MV-4-11 (cell line): ENCODE measurements at regions not wholly inside any gene's neighbourhood (a gene's known extent, or its start where the extent isn't known, plus 50 kb on each side); places are given as distances from the start of the nearest gene placed in this dataset.
"Not testable (repeated sequence)": the region's sequence is repeated elsewhere in the genome, so short reads cannot be mapped to it uniquely, and the experiment has no call there.

ENCODE experiments used
- DNase-seq: peaks from one replicate; lab custom pipeline; 2025; lab: John Stamatoyannopoulos, UW

DNA sequence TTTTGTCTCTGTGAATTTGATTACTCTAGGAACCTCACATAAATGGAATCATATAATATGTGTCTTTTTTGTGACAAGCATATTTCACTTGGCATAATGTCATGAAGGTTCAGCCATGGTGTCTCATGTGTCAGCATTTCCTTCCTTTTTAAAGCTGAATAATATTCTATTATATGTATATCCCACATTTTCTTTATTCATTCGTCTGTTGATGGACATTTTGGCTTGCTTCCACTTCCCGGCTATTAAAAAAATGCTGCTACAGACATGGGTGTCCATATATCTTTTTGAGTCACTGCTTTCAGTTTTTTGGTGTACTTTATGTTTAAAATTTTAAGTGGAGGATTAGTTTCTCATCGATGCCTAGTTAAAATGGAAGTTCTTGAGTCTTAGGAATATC is 59.8 kb upstream of the C5orf63 start:
- no peak for DNase-seq

DNA sequence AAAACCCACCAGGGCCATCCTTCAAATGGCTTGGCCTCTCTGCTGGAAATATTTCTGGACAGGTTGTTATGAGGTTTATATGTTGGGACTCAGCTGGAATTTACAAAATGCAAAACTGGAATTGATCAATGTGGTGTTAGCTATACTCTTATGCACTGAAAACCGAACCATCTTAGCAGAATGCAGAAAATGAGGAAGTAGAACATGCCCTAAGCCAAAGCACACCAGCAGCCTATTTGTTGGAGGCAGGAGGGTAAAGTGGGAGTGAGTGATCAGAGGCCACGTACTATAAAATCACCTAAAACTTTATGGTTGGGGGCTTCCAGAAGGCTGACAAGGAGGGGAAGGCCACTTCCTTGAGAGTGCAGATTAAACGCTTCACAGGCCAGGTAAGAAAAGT is 63.6 kb upstream of the C5orf63 start:
- DNase-seq = peak; percentile 50

DNA sequence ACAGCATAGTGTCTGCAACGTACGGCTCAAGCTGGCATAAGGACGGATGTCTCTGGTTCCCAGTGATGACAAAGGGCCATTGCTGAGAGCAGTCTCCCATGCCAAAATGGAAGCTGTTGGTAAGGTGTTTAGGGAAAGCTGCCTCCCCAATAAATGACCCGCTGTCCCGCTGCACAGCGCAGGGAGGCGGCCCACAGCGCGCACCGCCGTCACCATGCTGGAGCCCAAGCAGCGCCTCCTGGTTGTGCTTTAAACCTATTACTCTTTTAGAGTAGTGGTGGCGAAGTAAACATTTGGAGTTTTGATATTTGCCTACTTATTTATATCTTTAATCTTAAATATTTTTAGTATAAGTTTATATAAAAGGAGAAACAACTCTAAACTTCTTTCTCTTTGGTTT is 70.4 kb upstream of the C5orf63 start:
- DNase-seq = no peak

DNA sequence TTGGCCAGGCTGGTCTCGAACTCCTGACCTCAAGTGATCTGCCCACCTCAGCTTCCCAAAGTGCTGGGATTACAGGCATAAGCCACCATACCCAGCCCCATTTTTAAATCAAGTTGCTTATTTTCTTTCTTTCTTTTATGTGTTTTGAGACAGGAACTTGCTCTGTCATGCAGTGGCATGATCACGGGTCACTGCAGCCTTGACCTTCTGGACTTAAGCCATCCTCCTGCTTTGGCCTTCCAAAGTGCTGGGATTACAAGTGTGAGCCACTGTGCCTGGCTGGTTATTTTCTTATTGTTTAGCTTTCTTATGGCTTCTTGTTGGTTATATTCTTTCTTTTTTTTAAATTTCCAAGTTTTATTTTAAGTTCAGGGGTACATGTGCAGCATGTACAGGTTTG is 79.7 kb upstream of the C5orf63 start:
- DNase-seq = no peak

DNA sequence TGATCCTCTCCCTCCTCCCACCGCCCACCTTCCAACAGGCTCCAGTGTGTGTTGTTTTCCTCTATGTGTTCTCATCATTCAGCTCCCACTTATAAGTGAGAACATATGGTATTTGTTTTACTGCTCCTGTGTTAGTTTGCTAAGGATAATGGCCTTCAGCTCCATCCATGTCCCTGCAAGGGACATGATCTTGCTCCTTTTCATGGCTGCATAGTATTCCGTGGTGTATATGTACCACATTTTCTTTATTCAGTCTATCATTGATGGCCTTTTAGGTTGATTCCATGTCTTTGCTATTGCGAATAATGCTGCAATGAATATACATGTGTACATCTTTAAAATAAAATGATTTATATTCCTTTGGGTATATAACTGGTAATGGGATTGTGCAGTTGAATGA is 80.2 kb upstream of the C5orf63 start:
- DNase-seq = no peak

DNA sequence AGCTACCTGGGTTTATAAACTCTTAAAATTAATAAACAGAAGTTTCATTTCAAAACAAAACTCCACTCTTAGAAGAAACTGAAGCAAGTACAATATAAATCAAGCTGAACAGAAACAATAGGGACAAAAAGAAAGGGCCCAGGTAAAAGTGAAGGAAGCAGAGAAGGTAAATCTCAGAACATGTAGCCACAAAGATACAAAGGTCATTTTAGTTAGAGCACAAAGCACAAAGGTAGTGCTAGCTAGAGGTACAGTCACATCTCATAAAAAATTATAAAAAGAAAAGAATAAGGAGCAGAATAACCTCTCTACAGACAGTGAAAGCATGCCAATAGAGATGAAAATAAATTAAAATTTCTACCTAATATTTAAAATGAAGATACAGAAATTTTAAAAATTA is 90.4 kb upstream of the C5orf63 start:
- no peak for DNase-seq

DNA sequence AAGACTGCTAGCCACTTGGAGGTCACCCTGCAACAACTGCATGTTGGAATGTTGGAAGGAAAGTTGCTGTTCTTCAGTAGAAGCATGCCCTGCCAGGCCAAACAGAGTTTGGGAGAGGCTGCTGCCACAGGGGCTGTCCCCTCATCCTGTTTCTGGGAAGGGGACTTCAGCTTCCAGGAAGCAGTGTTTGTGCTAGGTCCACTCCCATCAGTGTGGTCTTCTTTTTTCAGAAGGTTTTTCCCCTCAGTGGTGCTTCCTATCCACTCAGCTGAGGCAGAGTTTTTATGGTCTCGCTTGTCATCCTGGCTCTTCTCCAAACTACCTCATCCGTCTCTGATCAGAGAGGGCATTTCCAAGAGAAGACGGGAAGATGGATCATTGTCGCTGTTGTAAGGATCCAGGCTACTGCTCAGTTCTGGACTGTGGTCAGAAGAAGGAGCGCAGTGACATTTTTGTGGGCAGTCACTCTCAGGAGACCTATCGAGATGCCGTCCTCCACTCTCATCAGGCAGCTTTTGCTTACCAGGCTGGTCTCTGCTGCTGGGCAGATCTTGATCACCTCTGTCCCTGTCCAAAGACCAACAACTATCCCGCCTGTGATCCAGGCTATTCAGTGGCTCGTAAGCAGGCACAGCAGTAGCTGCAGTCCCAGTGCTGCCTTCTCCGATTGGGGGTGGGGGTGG is 97.8 kb upstream of the C5orf63 start:
- no peak for DNase-seq

DNA sequence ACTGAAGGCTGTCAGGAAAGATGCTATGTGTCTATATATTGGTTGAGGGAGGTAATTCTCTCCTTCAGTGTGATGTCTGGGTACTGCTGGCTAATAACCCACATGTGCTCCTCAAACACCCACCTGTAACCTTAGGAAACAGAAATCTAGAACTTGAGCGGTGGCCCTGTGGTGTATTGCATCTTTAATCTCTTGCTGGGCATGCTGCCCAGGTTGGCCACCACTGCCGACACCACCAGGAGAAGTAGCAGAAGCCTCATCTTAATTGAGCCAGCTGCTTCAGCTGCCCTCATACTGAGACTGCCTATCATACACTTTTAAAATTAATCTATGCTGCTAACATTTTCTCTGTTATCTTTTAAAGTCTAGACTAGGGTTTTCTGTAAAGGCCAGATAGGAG is 103.5 kb upstream of the C5orf63 start:
- DNase-seq = no peak

DNA sequence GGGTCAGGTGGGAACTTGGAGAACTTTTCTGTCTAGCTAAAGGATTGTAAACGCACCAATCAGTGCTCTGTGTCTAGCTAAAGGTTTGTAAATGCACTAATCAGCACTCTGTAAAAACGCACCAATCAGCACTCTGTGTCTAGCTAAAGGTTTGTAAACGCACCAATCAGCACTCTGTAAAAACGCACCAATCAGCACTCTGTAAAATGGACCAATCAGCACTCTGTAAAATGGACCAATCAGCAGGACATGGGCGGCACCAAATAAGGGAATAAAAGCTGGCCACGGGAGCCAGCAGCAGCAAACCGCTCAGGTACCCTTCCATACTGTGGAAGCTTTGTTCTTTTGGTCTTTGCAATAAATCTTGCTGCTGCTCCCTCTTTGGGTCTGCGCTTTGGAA is 108.0 kb upstream of the MEGF10 start:
- DNase-seq = not testable (repeated sequence)

DNA sequence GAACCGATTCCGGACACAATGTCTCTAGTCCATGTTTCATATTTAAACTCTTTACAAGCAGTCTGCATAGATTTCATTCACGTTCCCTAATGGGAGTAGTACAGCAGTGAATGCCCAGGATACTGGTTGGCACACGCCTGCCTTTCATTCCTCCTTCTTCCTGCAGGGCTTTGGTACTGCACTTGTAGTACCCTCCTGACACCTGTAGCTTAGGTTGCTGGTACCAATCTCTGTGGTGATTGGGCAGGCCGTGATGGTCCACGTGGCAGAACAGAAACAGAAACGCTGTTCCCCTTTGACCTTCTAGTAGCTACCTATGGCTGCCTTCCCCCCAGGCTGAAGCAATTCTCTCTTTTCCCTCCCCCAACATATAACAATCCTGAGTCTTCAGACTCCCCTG is 107.3 kb upstream of the MEGF10 start:
- no peak for DNase-seq

DNA sequence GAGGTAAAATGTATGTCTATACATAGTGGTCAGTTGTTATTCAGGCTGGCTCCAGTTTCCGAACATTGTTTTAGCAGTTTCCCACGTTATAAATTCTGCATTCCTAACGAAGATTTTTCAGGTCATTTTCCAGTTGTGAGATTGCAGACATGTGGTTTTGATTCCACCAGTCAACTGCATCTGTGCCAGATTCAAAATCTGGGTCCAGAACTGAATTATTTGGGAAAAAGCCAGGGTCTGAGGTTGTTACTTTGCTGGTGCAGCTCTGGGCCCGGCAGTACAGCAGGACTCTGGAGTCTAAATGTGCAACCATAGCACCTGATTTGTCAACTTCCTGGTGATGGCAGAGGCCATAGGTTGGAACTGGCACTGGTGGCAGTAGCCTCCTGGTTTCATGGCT is 105.7 kb upstream of the MEGF10 start:
- no peak for DNase-seq

DNA sequence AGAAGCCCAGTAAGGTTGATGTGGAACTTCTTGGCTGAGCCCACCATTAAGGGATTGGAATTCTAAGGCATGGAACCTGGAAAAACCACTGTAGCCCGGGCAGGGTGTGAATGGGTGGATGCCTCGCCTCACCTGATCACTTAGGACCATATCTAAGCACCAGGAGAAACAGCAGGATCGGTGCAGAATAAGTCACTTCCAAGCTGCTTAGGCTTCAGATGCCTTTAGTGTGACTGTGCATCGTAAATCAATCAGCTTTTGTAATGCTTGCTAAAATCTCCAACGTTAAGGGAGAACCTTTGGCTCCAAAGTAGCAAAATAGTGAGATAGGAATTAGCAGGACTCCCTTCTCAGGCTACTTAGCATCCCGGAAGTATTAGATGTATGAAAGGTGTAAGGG is 103.9 kb upstream of the MEGF10 start:
- no peak for DNase-seq

DNA sequence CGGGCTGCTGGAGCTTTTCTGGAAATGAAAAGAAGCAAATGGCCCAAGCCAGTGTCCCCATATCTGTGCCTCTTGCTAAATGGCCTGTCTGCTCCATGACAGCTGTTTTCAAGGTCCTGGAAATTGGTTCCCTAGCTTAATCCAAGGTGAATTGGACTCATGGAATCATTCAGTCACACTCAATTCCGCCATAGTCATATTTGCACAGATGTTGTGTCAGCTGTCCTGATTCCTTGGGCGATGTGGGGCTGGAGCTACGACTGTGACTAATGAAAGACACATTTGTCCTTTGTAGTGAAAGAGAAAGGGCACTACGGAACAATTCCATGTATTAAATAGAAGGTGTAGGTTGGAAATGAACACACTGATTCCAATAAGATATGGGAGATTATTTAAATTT is 102.9 kb upstream of the MEGF10 start:
- no peak for DNase-seq

DNA sequence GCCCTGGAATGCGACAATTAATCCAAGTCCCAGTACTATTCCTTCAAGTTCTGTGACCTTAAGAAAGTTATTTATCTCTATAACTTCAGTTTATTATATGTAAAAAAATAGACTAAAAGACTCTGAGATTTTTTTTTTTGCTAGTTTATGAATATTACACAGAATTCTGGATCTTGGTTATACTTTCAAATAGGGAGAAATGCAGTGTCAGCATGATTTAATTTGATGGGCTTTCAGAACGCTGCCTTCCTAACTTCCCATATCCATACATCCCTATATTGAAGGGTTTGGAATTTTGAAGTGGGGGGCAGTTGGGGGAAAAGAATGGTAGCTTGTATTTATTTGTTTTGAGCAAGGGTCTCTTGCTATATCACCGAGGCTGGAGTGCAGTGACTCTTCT is 98.4 kb upstream of the MEGF10 start:
- no peak for DNase-seq

DNA sequence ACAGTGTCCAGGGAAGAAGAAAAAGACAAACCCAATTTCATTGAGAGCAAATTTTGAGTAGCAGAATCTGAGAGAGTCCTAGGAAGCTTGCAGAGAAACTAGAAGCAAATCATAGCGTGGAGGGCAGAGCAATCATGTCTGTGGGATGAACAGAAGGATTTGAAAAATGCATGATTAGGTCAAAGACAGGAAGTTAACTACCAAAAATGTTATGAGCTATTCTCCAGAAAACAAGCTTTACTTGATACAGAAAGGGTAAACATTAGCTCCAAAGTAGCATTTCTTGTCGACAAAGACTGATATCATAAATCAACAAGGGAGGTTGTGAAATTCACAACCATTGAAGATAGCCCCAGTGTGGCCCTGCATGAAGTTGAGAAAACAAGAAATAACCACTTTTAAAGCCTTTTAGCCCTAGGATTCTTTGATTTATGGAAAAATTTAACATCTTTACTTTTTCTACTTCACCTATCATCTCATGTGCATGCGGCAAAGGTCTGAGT is 97.7 kb upstream of the MEGF10 start:
- DNase-seq = no peak

DNA sequence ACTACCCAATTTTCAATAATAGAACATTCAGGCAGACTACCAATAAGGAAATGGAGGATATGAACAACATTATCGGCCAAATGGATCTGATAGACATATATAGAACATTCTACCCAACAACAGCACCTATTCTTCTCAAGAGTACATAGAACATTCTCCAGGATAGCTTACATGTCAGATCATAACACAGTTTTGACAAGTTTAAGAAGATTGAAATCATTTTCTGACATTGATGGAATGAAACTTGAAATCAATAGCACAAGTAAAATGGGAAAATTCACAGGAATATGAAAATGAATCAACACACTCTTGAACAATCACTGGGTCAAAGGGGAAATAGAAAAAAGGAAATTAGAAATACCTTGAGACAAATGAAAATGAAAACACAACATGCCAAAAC is 94.6 kb upstream of the MEGF10 start:
- no peak for DNase-seq

DNA sequence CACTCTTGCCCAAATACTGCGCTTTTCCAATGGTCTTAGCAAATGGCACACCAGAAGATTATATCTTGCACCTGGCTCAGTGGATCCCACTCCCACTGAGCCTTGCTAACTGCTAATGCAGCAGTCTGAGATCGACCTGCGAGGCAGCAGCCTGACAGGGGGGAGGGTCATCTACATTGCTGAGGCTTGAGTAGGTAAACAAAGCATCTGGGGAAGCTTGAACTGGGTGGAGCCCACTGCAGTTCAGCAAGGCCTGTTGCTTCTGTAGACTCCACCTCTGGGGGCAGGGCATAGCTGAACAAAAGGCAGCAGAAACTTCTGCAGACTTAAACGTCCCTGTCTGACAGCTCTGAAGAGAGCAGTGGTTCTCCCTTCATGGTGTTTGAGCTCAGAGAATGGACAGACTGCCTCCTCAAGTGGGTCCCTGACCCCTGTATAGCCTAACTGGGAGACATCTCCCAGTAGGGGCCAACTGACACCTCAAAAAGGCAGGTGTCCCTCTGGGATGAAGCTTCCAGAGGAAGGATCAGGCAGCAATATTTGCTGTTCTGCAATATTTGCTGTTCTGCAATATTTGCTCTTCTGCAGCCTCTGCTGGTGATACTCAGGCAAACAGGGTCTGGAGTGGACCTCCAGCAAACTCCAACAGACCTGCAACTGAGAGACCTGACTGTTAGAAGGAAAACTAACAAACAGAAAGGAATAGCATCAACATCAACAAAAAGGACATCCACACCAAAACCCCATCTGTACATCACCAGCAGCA is 93.0 kb upstream of the MEGF10 start:
- not testable (repeated sequence) for DNase-seq

DNA sequence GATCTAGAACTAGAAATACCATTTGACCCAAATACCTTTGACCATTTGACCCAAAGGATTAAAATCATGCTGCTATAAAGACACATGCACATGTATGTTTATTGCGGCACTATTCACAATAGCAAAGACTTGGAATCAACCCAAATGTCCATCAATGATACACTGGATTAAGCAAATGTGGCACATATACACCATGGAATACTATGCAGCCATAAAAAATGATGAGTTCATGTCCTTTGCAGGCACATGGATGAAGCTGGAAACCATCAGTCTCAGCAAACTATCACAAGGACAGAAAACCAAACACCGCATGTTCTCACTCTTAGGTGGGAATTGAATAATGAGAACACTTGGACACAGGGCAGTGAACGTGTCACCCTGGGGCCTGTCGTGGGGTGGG is 87.9 kb upstream of the MEGF10 start:
- not testable (repeated sequence) for DNase-seq

DNA sequence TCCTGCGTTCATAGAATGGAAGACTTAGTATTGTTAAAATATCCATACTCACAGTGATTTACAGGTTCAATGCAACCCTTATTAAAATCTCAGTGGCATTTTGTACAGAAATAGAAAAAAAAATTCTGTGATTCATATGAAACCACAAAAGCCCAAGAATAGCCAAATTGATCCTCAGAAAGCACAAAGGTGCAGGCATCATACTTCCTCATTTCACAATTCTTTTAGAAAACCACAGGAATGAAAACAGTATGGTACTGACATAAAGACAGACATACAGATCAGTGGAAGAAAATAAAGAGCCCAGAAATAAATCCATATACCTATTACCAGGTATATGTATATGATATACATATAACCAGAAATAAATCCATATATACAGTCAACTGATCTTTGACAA is 86.8 kb upstream of the MEGF10 start:
- DNase-seq = peak; percentile 66

DNA sequence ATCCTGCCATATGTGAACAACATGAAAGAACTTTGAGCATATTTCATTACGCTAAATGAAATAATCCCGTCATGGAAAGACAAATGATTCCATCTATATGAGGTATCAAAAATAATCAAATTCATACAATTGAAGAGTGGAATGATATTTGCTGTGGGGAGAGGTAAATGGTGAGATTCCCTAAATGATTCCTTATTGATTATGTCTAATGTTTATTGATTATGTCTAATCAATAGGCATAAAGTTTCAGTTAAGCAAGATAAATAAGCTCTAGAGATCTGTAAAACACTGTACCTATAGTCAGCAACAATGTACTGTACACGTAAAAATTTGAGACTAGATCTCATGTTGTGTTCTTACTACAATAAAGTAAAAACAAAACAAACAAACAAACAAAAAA is 85.4 kb upstream of the MEGF10 start:
- DNase-seq = no peak

DNA sequence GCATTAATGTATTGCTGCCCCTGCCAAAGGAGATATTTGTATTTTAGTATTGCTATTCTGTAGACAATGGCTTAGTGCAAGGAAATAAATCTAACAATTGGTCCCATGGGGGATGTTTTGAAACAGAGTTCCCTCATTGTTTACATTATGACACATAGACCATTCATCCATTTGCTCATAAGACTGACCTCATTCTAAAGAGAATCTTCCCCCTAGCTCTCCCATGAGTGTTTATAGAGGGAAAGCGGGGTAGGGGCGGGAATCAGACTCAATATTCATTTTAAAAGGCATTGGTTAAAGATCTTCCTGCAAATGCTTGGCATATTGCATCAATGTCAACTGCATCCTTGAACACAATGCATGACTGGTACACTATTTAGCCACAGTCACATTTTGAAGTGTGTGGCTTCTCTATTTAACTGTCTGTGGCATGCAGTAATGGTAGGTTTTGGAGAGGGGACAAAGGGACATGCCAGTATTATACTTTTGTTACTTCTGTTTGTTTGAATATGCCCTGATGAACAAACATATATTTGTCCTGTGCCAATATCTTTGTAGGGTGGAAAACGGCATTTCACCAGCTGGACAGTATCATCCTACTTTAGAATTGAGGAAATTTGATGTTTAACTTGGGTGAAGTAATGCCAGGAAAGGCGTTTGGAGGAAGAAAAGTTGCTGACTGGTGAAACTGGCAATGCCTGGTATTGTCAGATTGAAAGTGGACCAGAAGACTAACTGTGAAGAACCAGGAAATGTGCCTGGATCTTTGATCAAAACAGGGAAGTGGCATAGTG is 84.1 kb upstream of the MEGF10 start:
- DNase-seq = no peak

DNA sequence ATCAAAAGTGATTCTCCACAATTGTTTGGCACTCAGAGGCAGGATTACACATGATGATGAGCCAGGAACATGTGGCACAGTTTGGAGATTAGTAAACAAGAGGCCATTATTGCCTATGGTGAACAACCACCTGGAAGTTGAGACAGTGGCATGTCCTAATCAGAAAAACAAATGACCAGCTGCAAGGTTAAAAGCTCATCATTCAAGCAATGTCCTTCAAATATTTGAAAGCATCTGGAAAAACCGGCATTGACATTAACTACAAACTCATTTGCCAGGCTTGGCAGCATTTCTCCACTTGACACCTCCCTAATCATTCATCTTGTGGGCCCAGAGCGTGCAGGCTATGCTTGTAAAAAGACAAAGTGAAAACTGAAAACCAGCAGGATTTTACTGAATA is 80.6 kb upstream of the MEGF10 start:
- no peak for DNase-seq

DNA sequence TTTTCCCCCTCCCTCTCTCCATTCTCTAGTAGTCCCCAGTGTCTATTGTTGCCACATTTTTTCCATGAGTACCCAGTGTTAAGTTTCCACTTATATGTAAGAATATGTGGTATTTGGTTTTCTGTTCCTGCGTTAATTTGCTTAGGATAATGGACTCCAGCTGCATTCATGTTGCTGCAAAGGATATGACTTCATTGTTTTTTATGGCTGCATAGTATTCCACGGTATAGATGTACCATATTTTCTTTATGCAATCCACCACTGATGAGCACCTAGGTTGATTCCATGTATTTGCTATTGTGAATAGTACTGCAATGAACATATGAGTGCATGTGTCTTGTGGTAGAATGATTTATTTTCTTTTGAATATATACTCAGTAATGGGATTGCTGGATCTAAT is 77.4 kb upstream of the MEGF10 start:
- no peak for DNase-seq
